Karpas-422 (cell line): ENCODE measurements at regions not wholly inside any gene's neighbourhood (a gene's known extent, or its start where the extent isn't known, plus 50 kb on each side); places are given as distances from the start of the nearest gene placed in this dataset.

Experiments used
- DNase-seq: peaks from one replicate; pipeline ENCODE4 v3.0.0-alpha.2; 2015
- H2AFZ ChIP-seq: fragments of 200-600 bp; sonication (generic); 2 replicates; pipeline ENCODE4 v1.6.1; 2014; ENCODE audit warnings: antibody characterized with exemption, low read length, mixed read lengths
- H3K27ac ChIP-seq: fragments of 200-600 bp; sonication (generic); 2 replicates; pipeline ENCODE4 v1.5.1; 2014; ENCODE audit warnings: mild to moderate bottlenecking, low read length, moderate library complexity
- H3K27me3 ChIP-seq: fragments of 200-600 bp; sonication (generic); 2 replicates; pipeline ENCODE4 v1.6.1; 2014; ENCODE audit warnings: low read length, mixed read lengths
- H3K36me3 ChIP-seq: fragments of 200-600 bp; sonication (generic); 2 replicates; pipeline ENCODE4 v1.6.1; 2014; ENCODE audit warnings: low read length, mixed read lengths; ENCODE audit not compliant: insufficient read depth
- H3K4me1 ChIP-seq: fragments of 200-600 bp; sonication (generic); 2 replicates; pipeline ENCODE4 v1.6.1; 2014; ENCODE audit warnings: mild to moderate bottlenecking, low read length, mixed read lengths
- H3K4me2 ChIP-seq: fragments of 200-600 bp; sonication (generic); 2 replicates; pipeline ENCODE4 v1.6.1; 2014; ENCODE audit warnings: low read length, low read depth, mild to moderate bottlenecking; ENCODE audit not compliant: poor library complexity, severe bottlenecking
- H3K4me3 ChIP-seq: fragments of 200-600 bp; sonication (generic); 2 replicates; pipeline ENCODE4 v1.5.1; 2014; ENCODE audit warnings: mild to moderate bottlenecking, antibody characterized with exemption, low read length, mixed read lengths
- H3K79me2 ChIP-seq: fragments of 200-600 bp; sonication (generic); 2 replicates; pipeline ENCODE4 v1.6.1; 2014; ENCODE audit warnings: mild to moderate bottlenecking, low read length, mixed read lengths
- H3K9ac ChIP-seq: fragments of 200-600 bp; sonication (generic); 2 replicates; pipeline ENCODE4 v1.6.0; 2014; ENCODE audit warnings: low read length
- H3K9me2 ChIP-seq: fragments of 200-600 bp; sonication (generic), shearing (Covaris generic); replicated peaks from 2 replicates; pipeline ENCODE4 v1.6.0; 2014; ENCODE audit warnings: mild to moderate bottlenecking, low read length, moderate library complexity; ENCODE audit not compliant: insufficient read depth
- H3K9me3 ChIP-seq: fragments of 300-700, 200-600 bp; sonication (generic); 2 replicates; pipeline ENCODE4 v1.6.1; 2014; ENCODE audit warnings: low read length, mixed read lengths
- H4K20me1 ChIP-seq: fragments of 200-600 bp; sonication (generic); 2 replicates; pipeline ENCODE4 v1.6.1; 2014; ENCODE audit warnings: mild to moderate bottlenecking, antibody characterized with exemption, low read length, low read depth; ENCODE audit not compliant: insufficient read depth

- Histone ChIP-seq H3K79me2 (no peaks in the 10 kb centered on the region), H2AFZ (no peak overlapping the region), H3K27me3 (no peaks in the 10 kb centered on the region; the same call in 1 of the 2 replicates), H3K4me1 (no peaks in the 10 kb centered on the region), H4K20me1 (no peaks in the 10 kb centered on the region), H3K4me3 (no peak overlapping the region), H3K4me2 (no peak overlapping the region), H3K9me3 (no peaks in the 10 kb centered on the region), H3K9me2 (no peaks in the 10 kb centered on the region), H3K36me3 (no peaks in the 10 kb centered on the region), H3K27ac (no peak overlapping the region), H3K9ac (no peak overlapping the region)
- DNase-seq = no peak
Measured at GRCh38 chr9:87805259-87805658, 77.4 kb upstream of the SPATA31E1 start.

GRCh38 chr9:87810008-87810407 is 72.7 kb upstream of the SPATA31E1 start:
- H3K27ac ChIP-seq = no peak overlapping the region
- no peak overlapping the region for H2AFZ ChIP-seq
- H4K20me1 ChIP-seq = no peaks in the 10 kb centered on the region
- no peaks in the 10 kb centered on the region; the same call in 1 of the 2 replicates for H3K27me3 ChIP-seq
- no peaks in the 10 kb centered on the region for H3K36me3 ChIP-seq
- no peaks in the 10 kb centered on the region for H3K4me1 ChIP-seq
- H3K9me3 ChIP-seq = no peaks in the 10 kb centered on the region
- H3K9ac ChIP-seq = no peak overlapping the region
- H3K4me3 ChIP-seq = no peak overlapping the region
- no peaks in the 10 kb centered on the region for H3K9me2 ChIP-seq
- H3K4me2 ChIP-seq = no peak overlapping the region
- H3K79me2 ChIP-seq = no peaks in the 10 kb centered on the region
- DNase-seq = no peak

- Histone ChIP-seq H3K4me3 (no peak overlapping the region), H3K79me2 (no peaks in the 10 kb centered on the region), H3K27ac (no peak overlapping the region), H3K4me2 (no peak overlapping the region), H2AFZ (no peak overlapping the region), H3K9me3 (no peaks in the 10 kb centered on the region), H4K20me1 (no peaks in the 10 kb centered on the region), H3K27me3 (no peaks in the 10 kb centered on the region; the same call in 1 of the 2 replicates), H3K9ac (no peak overlapping the region), H3K9me2 (no peaks in the 10 kb centered on the region), H3K4me1 (no peaks in the 10 kb centered on the region), H3K36me3 (no peaks in the 10 kb centered on the region)
- DNase-seq = no peak
Measured at GRCh38 chr9:87810679-87811178, 71.9 kb upstream of the SPATA31E1 start.

GRCh38 chr9:87812375-87813118 is 70.1 kb upstream of the SPATA31E1 start:
- Histone ChIP-seq H3K36me3 (no peaks in the 10 kb centered on the region), H3K79me2 (no peaks in the 10 kb centered on the region), H3K9me2 (no peaks in the 10 kb centered on the region), H2AFZ (no peak overlapping the region), H3K27ac (no peak overlapping the region), H4K20me1 (no peaks in the 10 kb centered on the region), H3K4me1 (no peaks in the 10 kb centered on the region), H3K4me2 (no peak overlapping the region), H3K9ac (no peak overlapping the region), H3K9me3 (no peaks in the 10 kb centered on the region), H3K27me3 (no peaks in the 10 kb centered on the region; the same call in 1 of the 2 replicates), H3K4me3 (no peak overlapping the region)
- DNase-seq = peak; percentile 56

- Histone ChIP-seq H3K4me1 (no peaks in the 10 kb centered on the region), H3K36me3 (no peaks in the 10 kb centered on the region), H3K27me3 (no peaks in the 10 kb centered on the region; the same call in 1 of the 2 replicates), H2AFZ (no peak overlapping the region), H4K20me1 (no peaks in the 10 kb centered on the region), H3K79me2 (no peaks in the 10 kb centered on the region), H3K27ac (no peak overlapping the region), H3K4me3 (no peak overlapping the region), H3K9me2 (no peaks in the 10 kb centered on the region), H3K9me3 (no peaks in the 10 kb centered on the region), H3K9ac (no peak overlapping the region), H3K4me2 (no peak overlapping the region)
- DNase-seq = no peak
Measured at GRCh38 chr9:87813119-87813463, 69.6 kb upstream of the SPATA31E1 start.

GRCh38 chr9:87816036-87816435 is 66.6 kb upstream of the SPATA31E1 start:
- Histone ChIP-seq H3K4me2 (no peak overlapping the region), H3K4me1 (no peaks in the 10 kb centered on the region), H3K9ac (no peak overlapping the region), H3K4me3 (no peak overlapping the region), H2AFZ (no peak overlapping the region), H3K9me3 (no peaks in the 10 kb centered on the region), H3K9me2 (no peaks in the 10 kb centered on the region), H3K79me2 (no peaks in the 10 kb centered on the region), H3K27me3 (no peaks in the 10 kb centered on the region), H4K20me1 (no peaks in the 10 kb centered on the region), H3K36me3 (no peaks in the 10 kb centered on the region), H3K27ac (no peak overlapping the region)
- no peak for DNase-seq

- Histone ChIP-seq H3K4me1 (no peaks in the 10 kb centered on the region), H3K9ac (no peak overlapping the region), H2AFZ (no peak overlapping the region), H3K36me3 (no peaks in the 10 kb centered on the region), H3K27me3 (no peaks in the 10 kb centered on the region), H3K4me3 (no peak overlapping the region), H3K27ac (no peak overlapping the region), H3K79me2 (no peaks in the 10 kb centered on the region), H3K9me2 (no peaks in the 10 kb centered on the region), H4K20me1 (no peaks in the 10 kb centered on the region), H3K4me2 (no peak overlapping the region), H3K9me3 (no peaks in the 10 kb centered on the region)
- DNase-seq = no peak
Measured at GRCh38 chr9:87818308-87818707, 64.4 kb upstream of the SPATA31E1 start.

GRCh38 chr9:87824216-87824875 is 58.3 kb upstream of the SPATA31E1 start:
- no peaks in the 10 kb centered on the region for H4K20me1 ChIP-seq
- H3K27me3 ChIP-seq = no peaks in the 10 kb centered on the region
- no peak overlapping the region for H2AFZ ChIP-seq
- DNase-seq = no peak
- no peaks in the 10 kb centered on the region for H3K36me3 ChIP-seq
- no peak overlapping the region for H3K27ac ChIP-seq
- H3K9me2 ChIP-seq = no peaks in the 10 kb centered on the region
- H3K4me3 ChIP-seq = no peak overlapping the region
- no peak overlapping the region for H3K9ac ChIP-seq
- H3K79me2 ChIP-seq = no peaks in the 10 kb centered on the region
- H3K4me1 ChIP-seq = no peaks in the 10 kb centered on the region
- no peaks in the 10 kb centered on the region for H3K9me3 ChIP-seq
- H3K4me2 ChIP-seq = no peak overlapping the region
